GM21515 (cell line): ENCODE measurements at regions not wholly inside any gene's neighbourhood (a gene's known extent, or its start where the extent isn't known, plus 50 kb on each side); places are given as distances from the start of the nearest gene placed in this dataset.
"Not testable (repeated sequence)": the region's sequence is repeated elsewhere in the genome, so short reads cannot be mapped to it uniquely, and the experiment has no call there.

ENCODE experiments used
- ATAC-seq: cut with Tn5 transposase; IDR thresholded peaks from one replicate; pipeline ENCODE4 v1.9.1; 2021; ENCODE audit not compliant: unreplicated experiment

DNA sequence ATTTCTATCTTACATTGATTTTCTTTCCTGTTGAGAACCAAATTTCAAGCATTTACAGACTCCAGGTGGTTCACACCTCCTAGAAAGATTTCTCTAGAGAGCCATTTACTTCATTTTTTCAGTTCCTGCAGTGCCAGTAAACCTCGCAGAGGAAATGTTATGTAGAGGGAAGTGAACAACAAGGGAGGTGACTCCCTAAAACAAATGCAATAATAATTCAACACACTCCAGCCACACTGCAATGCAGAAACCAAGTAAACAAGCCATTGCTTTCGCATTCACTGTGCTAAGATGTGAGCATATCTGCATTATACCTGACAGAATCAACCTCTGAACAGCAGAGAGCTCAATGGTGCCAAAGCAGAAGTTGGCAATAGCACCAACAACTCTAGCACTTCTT, 215.1 kb downstream of the RBM26 start:
- ATAC-seq = peak; percentile 37

DNA sequence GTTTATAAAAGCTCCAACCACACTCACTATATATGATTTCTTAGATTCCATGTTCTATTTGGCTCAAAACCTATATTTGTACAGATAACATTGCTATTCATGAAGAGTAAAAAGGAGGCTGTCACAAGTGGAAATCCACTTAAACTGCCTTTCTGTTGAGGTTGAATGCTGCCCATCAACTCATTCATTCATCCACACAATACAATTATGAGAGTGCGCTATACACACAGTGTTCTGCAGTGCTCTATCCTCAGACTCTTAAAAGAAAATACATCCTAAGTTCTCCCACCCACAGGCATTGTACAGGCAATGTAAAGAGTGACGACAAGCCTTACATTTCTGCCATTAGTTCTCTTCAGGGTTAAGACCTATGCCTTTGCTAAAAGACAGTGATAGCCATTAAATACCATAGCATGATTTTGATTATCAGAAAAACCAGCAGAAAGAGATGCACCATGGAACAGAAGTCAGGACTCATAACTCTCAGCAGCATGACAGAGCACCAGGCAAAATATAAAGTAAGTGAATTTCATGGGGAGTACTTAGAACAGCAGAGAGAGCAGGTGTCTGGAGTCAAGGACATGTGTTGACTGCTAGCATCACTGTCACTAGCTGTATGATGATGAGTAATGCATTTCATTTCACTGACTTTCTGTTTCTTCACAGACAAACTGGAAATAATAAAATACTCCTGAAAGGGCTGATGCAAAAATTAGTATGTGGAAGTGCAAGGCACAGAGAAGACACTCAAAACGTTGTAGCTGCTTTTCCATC, 218.0 kb downstream of the RBM26 start:
- ATAC-seq = no peak

DNA sequence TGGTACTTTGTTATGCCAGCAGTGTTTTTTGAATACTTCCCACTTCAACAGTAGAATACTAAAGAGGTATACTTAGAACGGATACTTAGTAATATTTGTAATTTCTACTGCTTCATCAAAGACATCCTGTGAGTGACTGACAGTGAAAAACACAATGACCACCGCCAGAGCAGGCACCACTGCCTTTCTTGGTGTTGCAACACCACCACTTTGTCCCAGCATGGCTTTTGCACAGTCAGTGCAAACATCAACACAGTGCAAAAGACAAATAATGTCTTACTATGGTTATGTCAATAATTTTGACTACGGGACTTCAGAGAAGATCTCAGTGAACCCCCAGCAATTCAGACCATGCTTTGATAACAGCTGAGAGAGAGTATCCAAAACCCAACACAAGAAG, 220.5 kb downstream of the RBM26 start:
- ATAC-seq = no peak

DNA sequence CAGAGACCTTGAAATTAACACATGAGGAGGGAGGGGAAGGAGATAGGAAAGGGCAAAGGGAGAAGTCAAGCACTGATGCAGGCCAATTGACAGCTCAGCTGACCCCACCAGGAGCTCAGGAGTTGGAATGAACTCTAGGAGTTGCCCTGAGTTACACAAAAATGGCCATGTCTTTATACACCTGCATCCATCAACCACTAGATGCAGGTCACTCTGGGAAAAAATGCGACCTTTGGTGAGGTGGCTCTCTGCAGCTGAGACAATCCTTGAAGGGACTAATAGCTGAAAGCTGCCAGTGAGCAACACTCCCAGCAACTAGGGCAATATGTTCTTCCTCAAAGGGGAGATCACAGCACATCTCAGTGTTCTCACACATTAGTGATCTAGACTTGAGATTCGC, 222.8 kb downstream of the RBM26 start:
- ATAC-seq = no peak

DNA sequence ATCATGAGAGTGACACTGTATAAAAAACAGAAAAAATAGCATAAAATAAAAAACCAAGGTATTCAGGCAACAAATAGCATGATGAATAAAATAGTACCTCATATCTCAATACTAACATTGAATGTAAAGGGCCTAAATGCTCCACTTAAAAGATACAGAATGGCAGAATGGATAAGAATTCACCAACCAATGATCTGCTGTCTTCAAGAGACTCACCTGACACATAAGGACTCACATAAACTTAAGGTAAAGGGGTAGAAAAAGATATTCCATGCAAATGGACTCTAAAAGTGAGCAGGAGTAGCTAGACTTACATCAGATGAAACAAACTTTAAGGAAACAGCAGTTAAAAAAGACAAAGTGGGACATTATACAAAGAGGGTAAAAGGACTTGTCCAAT, 232.4 kb downstream of the RBM26 start:
- not testable (repeated sequence) for ATAC-seq

DNA sequence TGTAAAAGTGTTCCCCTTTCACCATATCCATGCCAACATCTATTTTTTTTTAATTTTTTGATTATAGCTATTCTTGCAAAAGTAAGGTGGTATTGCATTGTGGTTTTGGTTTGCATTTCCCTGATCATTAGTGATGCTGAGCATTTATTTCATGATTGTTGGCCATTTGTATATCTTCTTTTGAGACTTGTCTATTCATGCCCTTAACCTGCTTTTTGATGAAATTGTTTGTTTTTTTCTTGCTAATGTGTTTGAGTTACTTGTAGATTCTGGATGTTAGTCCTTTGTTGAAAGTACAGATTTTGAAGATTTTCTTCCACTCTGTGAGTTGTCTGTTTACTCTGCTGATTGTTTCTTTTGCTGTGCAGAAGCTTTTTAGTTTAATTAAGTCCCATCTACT, 233.1 kb downstream of the RBM26 start:
- ATAC-seq = not testable (repeated sequence)

DNA sequence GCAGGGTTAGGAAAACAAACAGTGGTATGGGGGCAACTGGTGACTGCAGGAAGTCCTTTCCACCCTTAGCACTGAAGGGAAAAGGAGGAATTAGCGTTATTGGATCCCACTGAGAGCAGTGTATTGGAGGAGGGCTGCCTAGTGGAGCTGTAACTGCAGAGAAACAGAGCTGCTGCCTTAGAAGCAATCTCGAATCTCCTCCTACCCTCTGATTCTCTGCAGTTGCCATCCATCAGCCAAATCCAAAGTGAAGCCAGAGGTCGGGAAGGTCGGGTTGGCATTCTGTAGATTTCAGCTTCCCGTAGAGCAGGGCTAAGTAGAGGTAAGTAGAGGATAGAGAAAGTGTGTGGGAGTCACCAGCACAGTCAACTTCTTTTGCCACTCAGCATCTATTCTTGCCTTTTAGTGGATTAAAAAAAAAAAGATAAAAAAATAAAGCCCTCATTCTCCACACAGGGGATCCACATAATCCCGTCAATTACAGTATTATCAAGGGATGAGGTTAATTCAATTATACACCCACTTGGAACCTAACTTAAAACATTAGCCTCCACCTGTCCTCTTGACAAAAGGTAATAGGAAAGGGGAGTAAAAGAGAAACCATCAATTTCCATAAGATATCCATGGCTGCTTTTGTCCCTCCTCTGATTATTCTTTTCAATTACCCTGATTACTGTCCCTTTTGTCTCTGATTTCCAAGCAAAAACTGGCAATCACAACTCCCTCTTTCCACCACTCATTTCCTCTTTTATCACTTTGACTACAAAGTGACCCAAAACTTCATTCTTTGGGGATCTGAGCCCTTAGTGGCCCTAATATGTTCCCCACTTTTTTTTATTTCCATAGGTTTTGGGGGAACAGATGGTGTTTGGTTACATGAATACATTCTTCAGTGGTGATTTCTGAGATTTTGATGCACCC, 234.7 kb downstream of the RBM26 start:
- no peak for ATAC-seq

DNA sequence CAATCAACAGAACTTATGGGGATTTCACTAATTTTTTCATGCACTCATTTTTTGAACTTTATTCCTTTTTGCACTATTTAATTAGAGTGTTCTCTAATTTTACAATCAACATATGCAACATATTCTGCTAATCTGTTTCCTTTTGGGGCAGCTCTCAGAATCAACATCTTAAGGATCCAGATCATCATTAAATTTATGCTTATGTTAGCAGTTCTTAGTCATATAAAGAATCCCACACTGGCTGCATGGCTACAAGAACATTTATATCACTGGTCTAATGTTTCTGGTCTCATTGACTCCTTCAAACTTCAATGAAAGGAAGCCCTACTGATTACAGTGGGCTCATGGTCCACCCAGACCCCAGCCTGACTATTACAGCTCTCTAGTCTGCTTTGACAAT, 245.2 kb downstream of the RBM26 start:
- no peak for ATAC-seq

DNA sequence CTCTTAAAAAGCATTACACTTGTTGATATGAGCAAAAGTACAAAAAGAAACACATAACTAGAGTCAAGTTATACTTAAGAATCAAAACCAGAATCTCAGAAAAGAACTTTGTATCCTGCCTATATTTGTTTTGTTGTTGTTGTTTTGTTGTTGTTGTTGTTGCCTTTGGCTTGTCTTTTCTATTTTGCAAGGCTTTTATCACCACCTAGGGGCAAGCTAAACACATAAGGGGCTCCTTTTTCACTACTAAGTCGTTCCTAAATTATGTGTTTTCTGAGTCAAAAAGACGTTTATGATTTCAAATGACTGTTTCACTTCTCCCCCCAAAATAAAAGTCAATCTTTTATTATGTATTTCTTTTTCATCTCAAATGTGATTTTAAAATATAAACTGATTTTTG, 250.2 kb downstream of the RBM26 start:
- ATAC-seq = no peak

DNA sequence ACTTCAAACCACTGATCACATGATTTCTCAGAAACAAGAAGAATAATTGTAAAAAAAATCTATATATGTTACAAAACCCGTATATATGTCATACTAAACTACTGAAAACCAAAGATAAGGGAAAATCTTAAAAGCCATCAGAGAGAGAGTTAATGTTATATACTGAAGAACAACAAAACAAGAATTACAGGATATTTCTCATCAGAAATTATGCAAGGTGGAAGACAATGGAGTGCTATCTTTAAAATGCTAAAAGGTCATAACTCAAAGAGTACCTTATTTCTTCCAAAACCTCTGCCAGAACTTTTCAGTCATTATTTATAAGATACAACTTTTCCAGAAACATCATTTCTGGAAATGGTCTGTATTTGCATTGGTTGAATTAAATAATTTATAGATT, 256.8 kb downstream of the RBM26 start:
- ATAC-seq = no peak

DNA sequence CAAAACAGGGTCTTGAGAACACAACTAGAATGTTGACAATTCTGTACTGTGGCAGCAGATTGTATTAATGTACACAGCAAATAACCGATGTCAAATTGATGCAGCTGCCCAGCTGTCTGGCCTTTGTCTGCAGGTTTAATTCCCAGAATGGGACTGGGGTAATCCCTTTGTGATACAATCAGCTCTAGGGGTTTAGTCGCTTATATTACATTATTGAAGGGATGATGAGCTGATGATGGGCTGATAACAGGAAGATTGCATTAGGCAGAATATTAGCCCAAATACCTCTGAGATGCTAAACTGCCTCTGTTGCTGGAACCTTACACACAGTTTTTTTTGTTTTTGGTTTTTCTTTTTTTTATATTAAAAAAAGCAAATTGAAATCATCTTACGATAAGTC, 265.0 kb downstream of the RBM26 start:
- no peak for ATAC-seq

DNA sequence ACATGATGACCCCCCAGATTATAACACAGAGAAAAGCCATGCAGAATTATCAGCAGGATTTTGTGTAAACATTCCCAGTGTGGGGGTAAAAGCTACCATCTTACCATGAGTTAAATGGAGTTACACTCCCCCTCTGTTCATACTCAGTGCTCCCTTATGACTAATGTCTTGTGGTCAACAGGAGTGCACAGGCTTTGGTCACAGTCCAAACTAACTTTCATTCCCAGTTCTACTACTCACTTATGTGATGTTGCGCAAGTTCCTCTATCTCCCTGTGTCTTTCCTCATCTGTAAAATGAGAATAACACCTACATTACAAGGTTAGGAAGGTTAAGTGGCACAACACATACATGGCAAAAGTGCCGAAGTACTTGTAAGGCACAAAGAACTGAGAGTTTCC, 277.9 kb downstream of the RBM26 start:
- no peak for ATAC-seq

DNA sequence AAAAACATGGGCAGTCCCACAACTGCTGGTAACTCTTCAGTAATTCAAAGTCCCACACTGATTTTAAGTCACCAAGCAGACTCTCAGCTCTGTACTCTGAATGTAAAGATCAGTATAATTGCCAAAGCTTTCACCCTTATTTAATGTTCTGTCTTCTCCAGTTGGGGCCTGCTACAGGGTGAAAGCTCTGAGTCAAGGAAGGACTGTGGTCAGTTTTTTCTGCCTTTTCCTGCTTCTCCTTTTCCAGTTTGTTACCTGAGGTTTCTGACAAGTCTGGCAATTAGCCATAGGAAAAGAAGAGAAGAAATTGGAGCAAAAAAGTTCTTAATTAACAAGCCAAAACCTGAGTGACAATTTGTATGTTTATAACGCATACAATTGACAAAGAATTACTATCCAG, 279.3 kb downstream of the RBM26 start:
- no peak for ATAC-seq

DNA sequence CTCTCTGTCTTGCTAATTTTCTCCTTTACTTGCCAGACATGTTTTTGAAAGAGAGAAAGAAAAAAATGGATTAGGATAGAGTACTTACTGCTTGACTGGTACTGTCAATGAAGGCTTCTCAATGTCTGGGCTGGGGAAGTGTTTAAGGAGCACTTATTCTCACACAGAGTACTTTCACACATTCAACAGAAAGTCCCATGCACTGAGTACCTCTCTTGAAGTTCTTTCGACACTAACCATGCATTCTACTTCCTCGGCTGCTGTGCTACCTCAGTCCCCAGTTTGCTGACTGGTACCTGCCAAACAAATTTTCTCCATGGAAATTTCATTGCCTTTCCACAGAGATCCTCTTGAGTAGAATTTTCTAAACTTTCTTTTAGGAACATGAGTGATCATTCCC, 281.9 kb downstream of the RBM26 start:
- ATAC-seq = no peak

DNA sequence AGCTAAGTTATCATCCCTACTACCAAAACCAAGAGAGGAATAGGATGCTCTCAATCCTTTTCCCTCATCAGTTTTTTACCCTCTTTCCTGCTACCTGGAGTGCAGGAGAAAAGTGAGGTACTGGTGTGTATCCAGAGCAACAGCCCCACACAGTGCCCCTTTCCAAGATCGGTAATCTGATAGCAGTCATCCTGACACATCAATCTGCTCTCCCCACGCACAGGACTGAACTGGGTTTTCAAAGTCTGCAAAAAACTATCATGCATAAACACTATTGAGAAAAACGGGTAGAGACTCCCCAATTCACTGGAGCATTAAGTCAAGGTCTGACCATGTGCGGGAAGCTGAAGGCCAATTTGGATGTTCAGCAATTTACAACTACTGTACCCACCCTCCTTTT, 284.8 kb downstream of the RBM26 start:
- ATAC-seq = no peak

DNA sequence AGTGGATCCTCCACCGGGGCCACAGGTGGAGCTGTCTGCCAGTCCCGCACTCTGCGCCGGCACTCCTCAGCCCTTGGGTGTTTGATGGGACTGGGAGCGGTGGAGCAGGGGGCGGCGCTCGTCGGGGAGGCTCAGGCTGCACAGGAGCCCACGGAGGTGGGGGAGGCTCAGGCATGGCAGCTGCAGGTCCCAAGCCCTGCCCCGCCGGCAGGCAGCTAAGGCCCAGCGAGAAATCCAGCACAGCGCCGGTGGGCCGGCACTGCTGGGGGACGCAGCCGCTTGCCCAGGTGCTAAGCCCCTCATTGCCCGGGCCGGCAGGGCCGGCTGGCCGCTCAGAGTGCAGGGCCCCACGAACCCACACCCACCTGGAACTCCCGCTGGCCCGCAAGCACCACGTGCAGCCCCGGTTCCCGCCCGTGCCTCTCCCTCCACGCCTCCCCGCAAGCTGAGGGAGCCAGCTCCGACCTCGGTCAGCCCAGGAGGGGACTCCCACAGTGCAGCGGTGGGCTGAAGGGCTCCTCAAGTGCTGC, 286.4 kb downstream of the RBM26 start:
- no peak for ATAC-seq

DNA sequence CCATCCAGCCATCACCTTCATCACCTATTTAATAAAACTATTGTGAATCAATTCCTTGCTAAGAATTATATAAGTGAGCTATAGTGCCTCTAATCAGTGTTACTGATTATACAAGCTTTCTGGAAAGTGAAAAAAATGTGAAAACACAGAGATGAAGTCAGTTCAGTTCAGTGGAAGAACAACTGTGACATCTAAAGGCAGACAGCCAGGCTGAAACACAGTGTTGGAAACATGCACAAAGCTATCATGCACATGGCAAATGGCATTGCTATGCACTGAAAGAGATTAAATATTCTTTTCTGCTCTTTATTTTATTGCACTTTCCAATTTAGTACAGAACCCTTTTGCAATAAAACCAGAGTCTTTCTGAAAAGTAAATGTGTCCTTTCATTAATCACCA, 294.0 kb downstream of the RBM26 start:
- no peak for ATAC-seq

DNA sequence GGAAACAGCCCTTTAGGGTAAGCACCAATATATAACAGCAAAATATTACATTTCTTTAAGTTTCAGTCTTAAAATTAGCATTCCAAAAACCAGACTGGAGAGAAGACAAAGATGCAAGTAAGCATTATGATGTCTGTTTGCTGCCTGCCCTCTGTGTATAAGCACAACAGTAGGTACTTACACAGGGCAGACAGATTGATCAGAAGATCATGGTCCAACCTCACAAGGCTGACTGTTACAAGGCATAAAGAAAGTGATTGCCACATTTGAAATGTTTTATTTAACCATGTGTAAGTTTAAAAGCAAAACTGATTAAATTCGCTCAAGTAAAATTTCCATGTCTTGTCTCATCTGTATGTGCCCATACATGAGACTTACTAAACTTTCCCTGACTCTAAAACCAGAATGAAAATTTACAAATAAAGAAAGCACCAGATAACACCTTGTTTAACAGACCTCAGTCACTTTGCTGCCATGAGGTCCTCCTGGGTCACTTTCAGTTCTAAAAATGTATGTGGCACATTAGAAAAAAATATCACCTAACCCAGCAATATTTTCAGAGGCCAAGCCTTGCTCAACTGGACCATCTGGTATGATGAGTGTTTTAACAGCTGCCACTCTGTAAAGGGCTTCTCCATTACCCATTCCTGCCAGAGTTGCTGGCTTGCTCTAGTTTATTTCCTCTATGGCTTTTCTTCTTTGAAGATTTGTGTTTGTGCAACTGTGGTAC, 297.0 kb downstream of the RBM26 start:
- ATAC-seq = peak; percentile 76

DNA sequence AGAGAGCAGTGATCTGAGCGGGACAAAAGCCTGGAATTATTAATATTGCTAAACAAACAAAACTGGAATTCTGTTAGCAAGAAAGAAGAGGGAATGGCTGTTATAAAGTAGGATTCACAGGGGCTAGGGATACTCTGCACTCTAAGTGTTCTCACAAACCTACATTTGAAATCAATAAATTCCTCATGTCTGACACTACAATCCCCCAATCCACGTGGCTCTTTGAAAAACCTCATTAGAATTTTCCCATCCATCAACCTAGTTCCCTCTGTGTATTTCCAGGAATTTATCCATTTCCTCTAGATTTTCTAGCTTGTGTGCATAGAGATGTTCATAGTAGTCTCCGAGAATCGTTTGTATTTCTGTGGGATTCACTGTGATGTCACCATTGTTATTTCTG, 307.5 kb downstream of the RBM26 start:
- no peak for ATAC-seq

DNA sequence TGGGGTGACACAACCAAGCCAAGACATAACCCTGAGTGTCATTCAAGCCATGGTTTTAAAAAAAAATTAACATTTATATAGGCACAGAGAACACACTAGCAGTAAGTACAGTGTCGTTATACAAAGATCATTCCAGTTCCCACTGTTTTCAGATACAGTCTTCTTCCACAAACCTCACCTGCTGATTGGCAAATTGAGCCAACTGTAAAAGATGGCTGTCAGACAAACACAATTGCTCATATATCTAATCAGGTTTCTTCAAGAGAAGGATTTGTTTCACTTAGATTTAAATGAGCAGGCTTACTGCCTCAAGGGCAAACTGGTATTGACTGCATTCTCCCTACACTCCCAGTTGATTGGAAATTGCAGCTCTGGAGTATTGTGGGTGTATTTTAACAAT, 308.9 kb downstream of the RBM26 start:
- ATAC-seq = no peak

DNA sequence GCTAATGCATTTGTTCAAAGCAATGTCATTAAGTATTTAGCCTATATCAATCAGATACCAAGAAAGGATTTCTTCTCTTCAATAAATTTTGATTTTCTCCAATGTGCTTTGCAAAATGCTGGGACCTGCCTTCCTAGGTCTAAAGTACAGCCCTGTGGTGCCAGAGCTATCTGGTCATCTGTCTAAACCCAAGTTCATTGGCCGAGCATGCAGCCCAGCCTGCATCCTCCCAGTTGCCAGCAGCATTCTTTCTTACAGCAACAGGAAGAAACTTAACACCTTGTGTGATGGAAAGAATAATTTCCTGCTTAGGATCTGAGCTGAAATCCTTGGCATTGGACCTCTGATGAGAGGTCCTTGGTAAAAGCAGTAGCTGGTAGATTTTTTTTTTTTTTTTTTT, 310.0 kb downstream of the RBM26 start:
- ATAC-seq = no peak
